SW 1271 (cell line): ENCODE measurements at regions not wholly inside any gene's neighbourhood (a gene's known extent, or its start where the extent isn't known, plus 50 kb on each side); places are given as distances from the start of the nearest gene placed in this dataset.

ENCODE experiments used
- DNase-seq, 2 experiments: peaks; one replicate each; lab custom pipeline; 2025; lab: John Stamatoyannopoulos, UW

GRCh38 chr12:67909681-67910080 lies 79.6 kb upstream of the IFNG-AS1 start:
- no peak for DNase-seq

GRCh38 chr12:67910360-67911274 lies 78.6 kb upstream of the IFNG-AS1 start:
- DNase-seq, result peak in 1 of 2 experiments; percentile 65

GRCh38 chr12:67911275-67911600 lies 78.0 kb upstream of the IFNG-AS1 start:
- DNase-seq, result no peak

GRCh38 chr12:67911789-67912188 lies 77.5 kb upstream of the IFNG-AS1 start:
- DNase-seq, result no peak

GRCh38 chr12:67915335-67915851 lies 73.9 kb upstream of the IFNG-AS1 start:
- DNase-seq, result no peak

GRCh38 chr12:67916266-67916970 lies 72.8 kb upstream of the IFNG-AS1 start:
- DNase-seq, result no peak

GRCh38 chr12:67917811-67918210 lies 71.4 kb upstream of the IFNG-AS1 start:
- DNase-seq, result no peak

GRCh38 chr12:67918441-67918840 lies 70.8 kb upstream of the IFNG-AS1 start:
- DNase-seq, result no peak

- no peak for DNase-seq
These were observed 69.8 kb upstream of the IFNG-AS1 start for GRCh38 chr12:67919406-67919805.

- DNase-seq, result no peak
These were observed 68.8 kb upstream of the IFNG-AS1 start for GRCh38 chr12:67920413-67920812.

GRCh38 chr12:67921286-67921685 lies 68.0 kb upstream of the IFNG-AS1 start:
- DNase-seq, result no peak

GRCh38 chr12:67922245-67922644 lies 67.0 kb upstream of the IFNG-AS1 start:
- DNase-seq, result no peak

GRCh38 chr12:67925077-67925476 lies 64.2 kb upstream of the IFNG-AS1 start:
- DNase-seq, result no peak

GRCh38 chr12:67925552-67925951 lies 63.7 kb upstream of the IFNG-AS1 start:
- no peak for DNase-seq

GRCh38 chr12:67926063-67926462 lies 63.2 kb upstream of the IFNG-AS1 start:
- no peak for DNase-seq

GRCh38 chr12:67927324-67927723 lies 61.9 kb upstream of the IFNG-AS1 start:
- no peak for DNase-seq

- no peak for DNase-seq
These were observed 61.4 kb upstream of the IFNG-AS1 start for GRCh38 chr12:67927815-67928214.

- DNase-seq, result no peak
These were observed 60.4 kb upstream of the IFNG-AS1 start for GRCh38 chr12:67928621-67929383.

- DNase-seq, result no peak
These were observed 59.9 kb upstream of the IFNG-AS1 start for GRCh38 chr12:67929384-67929772.

- no peak for DNase-seq
These were observed 51.4 kb upstream of the IFNG-AS1 start for GRCh38 chr12:67937822-67938221.
